ENCODE measurements at regions not wholly inside any gene's neighbourhood (a gene's known extent, or its start where the extent isn't known, plus 50 kb on each side); places are given as distances from the start of the nearest gene placed in this dataset.

DNA sequence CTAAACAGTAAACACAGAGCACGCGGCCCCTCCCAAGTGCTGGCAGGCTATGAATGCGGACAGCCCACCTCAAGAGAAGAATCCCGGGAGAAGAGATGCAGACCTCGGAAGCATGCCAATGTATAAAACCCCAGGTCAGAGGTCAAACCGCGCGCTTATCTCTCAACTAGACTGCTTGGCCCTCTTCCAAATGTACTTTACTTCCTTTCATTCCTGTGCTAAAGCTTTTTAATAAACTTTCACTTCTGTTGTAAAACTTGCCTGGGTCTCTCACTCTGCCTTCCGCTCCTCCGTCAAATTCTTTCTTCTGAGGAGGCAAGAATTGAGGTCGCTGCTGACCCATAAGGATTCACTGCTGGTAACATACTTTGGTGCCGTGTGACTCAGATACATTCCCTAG lies 216.0 kb downstream of the S1PR1 start:
- H3K9me3 ChIP-seq = peaks cover 0 to 7% (median 2%) of the 10 kb centered on the region in 4 donors
- H3K27me3 ChIP-seq = no peaks in the 10 kb centered on the region
- H3K4me3 ChIP-seq = no peak overlapping the region
- DNase-seq = no peak
- H3K36me3 ChIP-seq = no peaks in the 10 kb centered on the region
- intact Hi-C loops (cut with DNase I; ENCODE audit: low total_unique reads) = no loop called here
- TF ChIP-seq EP300 (IDR thresholded peaks at IDR 0.05) (no peak), POLR2AphosphoS5 (IDR thresholded peaks at IDR 0.05) (no peak)
- WGBS, 5 donors = 51 to 63% (median 57%) methylated on average over 12 of the region's 12 CpGs
- H3K27ac ChIP-seq = no peak overlapping the region
- no peaks in the 10 kb centered on the region for H3K4me1 ChIP-seq

GRCh38 chr1:101453844-101454243 lies 217.0 kb downstream of the S1PR1 start:
- Histone ChIP-seq H3K4me1 (no peaks in the 10 kb centered on the region), H3K27ac (no peak overlapping the region), H3K9me3 (peaks cover 0 to 7% (median 2%) of the 10 kb centered on the region in 4 donors), H3K4me3 (no peak overlapping the region), H3K36me3 (no peaks in the 10 kb centered on the region), H3K27me3 (no peaks in the 10 kb centered on the region)
- DNase-seq = no peak
- TF ChIP-seq EP300 (IDR thresholded peaks at IDR 0.05) = no peak
- TF ChIP-seq POLR2AphosphoS5 (IDR thresholded peaks at IDR 0.05) = no peak
- TF ChIP-seq, protein P1, sequence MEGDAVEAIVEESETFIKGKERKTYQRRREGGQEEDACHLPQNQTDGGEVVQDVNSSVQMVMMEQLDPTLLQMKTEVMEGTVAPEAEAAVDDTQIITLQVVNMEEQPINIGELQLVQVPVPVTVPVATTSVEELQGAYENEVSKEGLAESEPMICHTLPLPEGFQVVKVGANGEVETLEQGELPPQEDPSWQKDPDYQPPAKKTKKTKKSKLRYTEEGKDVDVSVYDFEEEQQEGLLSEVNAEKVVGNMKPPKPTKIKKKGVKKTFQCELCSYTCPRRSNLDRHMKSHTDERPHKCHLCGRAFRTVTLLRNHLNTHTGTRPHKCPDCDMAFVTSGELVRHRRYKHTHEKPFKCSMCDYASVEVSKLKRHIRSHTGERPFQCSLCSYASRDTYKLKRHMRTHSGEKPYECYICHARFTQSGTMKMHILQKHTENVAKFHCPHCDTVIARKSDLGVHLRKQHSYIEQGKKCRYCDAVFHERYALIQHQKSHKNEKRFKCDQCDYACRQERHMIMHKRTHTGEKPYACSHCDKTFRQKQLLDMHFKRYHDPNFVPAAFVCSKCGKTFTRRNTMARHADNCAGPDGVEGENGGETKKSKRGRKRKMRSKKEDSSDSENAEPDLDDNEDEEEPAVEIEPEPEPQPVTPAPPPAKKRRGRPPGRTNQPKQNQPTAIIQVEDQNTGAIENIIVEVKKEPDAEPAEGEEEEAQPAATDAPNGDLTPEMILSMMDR (IDR thresholded peaks at IDR 0.05) = no peak
- no peak for TF ChIP-seq POLR2A (IDR thresholded peaks at IDR 0.05)
- intact Hi-C loops (cut with DNase I; ENCODE audit: low total_unique reads) = no loop called here
- 66 to 89% (median 77%) methylated on average over 1 of the region's 1 CpG for WGBS, 5 donors

DNA sequence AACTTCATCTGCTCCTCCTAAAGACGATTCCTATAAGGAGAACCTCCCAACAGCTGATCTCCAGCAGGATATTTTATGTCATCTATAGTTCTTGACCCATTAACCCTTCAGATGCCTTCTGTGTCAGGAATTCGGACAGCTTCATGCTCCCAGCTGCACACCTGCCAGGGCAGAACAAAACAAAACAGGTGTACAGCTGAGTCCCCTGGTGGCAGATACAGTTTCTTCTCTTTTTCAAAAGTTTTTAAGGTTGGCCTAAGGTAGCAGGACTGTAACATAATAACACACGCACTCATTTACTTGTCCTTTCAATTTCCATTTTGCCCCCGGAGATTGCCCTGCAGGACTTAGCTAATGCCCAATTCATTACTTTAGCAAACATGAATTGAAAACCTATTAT lies 218.3 kb downstream of the S1PR1 start:
- WGBS, 5 donors = 65 to 74% (median 72%) methylated on average over 4 of the region's 4 CpGs
- Histone ChIP-seq H3K27ac (no peak overlapping the region), H3K9me3 (peaks cover 0 to 7% (median 2%) of the 10 kb centered on the region in 4 donors), H3K4me1 (no peaks in the 10 kb centered on the region), H3K36me3 (no peaks in the 10 kb centered on the region), H3K4me3 (no peak overlapping the region), H3K27me3 (no peaks in the 10 kb centered on the region)
- DNase-seq = no peak
- no peak for TF ChIP-seq POLR2A (IDR thresholded peaks at IDR 0.05)
- TF ChIP-seq POLR2AphosphoS5 (IDR thresholded peaks at IDR 0.05) = no peak
- intact Hi-C loops (cut with DNase I; ENCODE audit: low total_unique reads) = no loop called here

GRCh38 chr1:101460739-101461138 lies 223.9 kb downstream of the S1PR1 start:
- intact Hi-C loops (cut with DNase I; ENCODE audit: low total_unique reads) = no loop called here
- no peak for TF ChIP-seq POLR2AphosphoS5 (IDR thresholded peaks at IDR 0.05)
- TF ChIP-seq, protein P1 (IDR thresholded peaks at IDR 0.05) = no peak
- TF ChIP-seq EP300 (IDR thresholded peaks at IDR 0.05) = no peak
- Histone ChIP-seq H3K9me3 (peaks cover 0 to 6% (median 0%) of the 10 kb centered on the region in 4 donors), H3K36me3 (no peaks in the 10 kb centered on the region), H3K4me1 (no peaks in the 10 kb centered on the region), H3K4me3 (no peak overlapping the region), H3K27me3 (no peaks in the 10 kb centered on the region), H3K27ac (no peak overlapping the region)
- DNase-seq = no peak

DNA sequence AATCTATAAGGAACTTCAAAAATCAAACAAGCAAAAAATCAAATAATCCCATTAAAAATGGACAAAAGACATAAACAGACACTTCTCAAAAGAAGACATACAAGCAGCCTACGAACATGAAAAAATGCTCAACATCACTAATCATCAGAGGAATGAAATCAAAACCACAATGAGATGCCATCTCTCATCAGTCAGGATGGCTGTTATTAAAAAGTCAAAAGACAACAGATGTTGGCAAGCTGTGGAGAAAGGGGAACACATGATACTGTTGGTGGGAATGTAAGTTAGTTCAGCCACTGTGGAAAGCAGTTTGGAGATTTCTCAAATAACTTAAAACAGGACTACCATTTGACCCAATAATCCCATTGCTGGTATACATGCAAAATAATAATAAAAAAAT lies 226.4 kb downstream of the S1PR1 start:
- H3K4me3 ChIP-seq = no peak overlapping the region
- no peaks in the 10 kb centered on the region for H3K27me3 ChIP-seq
- no peak overlapping the region for H3K27ac ChIP-seq
- intact Hi-C loops (cut with DNase I; ENCODE audit: low total_unique reads) = no loop called here
- no peaks in the 10 kb centered on the region for H3K4me1 ChIP-seq
- peaks cover 0 to 6% (median 0%) of the 10 kb centered on the region in 4 donors for H3K9me3 ChIP-seq
- TF ChIP-seq EP300 (IDR thresholded peaks at IDR 0.05) (no peak), POLR2AphosphoS5 (IDR thresholded peaks at IDR 0.05) (no peak), POLR2A (IDR thresholded peaks at IDR 0.05) (no peak)
- TF ChIP-seq, protein P1 (IDR thresholded peaks at IDR 0.05) = no peak
- 50 to 78% (median 68%) methylated on average over 1 of the region's 1 CpG for WGBS, 5 donors
- H3K36me3 ChIP-seq = no peaks in the 10 kb centered on the region
- DNase-seq = no peak
